HUES64 (cell line): ENCODE measurements at regions not wholly inside any gene's neighbourhood (a gene's known extent, or its start where the extent isn't known, plus 50 kb on each side); places are given as distances from the start of the nearest gene placed in this dataset.

ENCODE experiments used
- H3K27ac ChIP-seq: 2 replicates; pipeline ENCODE4 v1.7.0; 2013; ENCODE audit warnings: low read depth, low read length, inconsistent platforms
- H3K27me3 ChIP-seq: 2 replicates; pipeline ENCODE4 v1.6.1; 2013; ENCODE audit warnings: mild to moderate bottlenecking, low read length; ENCODE audit not compliant: insufficient read depth
- H3K36me3 ChIP-seq: 2 replicates; pipeline ENCODE4 v1.6.1; 2013; ENCODE audit warnings: mild to moderate bottlenecking, low read length; ENCODE audit not compliant: insufficient read depth
- H3K4me1 ChIP-seq: 2 replicates; pipeline ENCODE4 v1.6.1; 2013; ENCODE audit warnings: mild to moderate bottlenecking, low read length, moderate library complexity; ENCODE audit not compliant: insufficient read depth
- H3K4me3 ChIP-seq: 2 replicates; pipeline ENCODE4 v1.5.1; 2013; ENCODE audit warnings: mild to moderate bottlenecking, low read length, moderate library complexity
- H3K9ac ChIP-seq: 2 replicates; pipeline ENCODE4 v1.6.1; 2013; ENCODE audit warnings: mild to moderate bottlenecking, low read depth, low read length
- H3K9me3 ChIP-seq: 2 replicates; pipeline ENCODE4 v1.6.1; 2013; ENCODE audit warnings: low read depth, low read length; ENCODE audit not compliant: insufficient read depth
- WGBS: fragments of 150-250, 120-280 bp; methylation state at CpG from one replicate; pipeline ENCODE4 v1.1.7; 2013; ENCODE audit warnings: missing lambda C conversion rate; 5-methylcytosine and 5-hydroxymethylcytosine counted together

- no peak overlapping the region for H3K4me3 ChIP-seq
- H3K9me3 ChIP-seq, result no peaks in the 10 kb centered on the region
- no peak overlapping the region for H3K9ac ChIP-seq
- H3K4me1 ChIP-seq, result peaks cover 7% of the 10 kb centered on the region; the same call in 1 of the 2 replicates
- no peaks in the 10 kb centered on the region for H3K27me3 ChIP-seq
- 92% methylated on average over 7 of the region's 7 CpGs for WGBS
- no peak overlapping the region for H3K27ac ChIP-seq
- H3K36me3 ChIP-seq, result no peaks in the 10 kb centered on the region
Measured at GRCh38 chr2:12120281-12121150, 374.1 kb downstream of the LPIN1 start.

GRCh38 chr2:12124790-12125189, 378.4 kb downstream of the LPIN1 start:
- no peak overlapping the region for H3K4me3 ChIP-seq
- no peaks in the 10 kb centered on the region for H3K4me1 ChIP-seq
- H3K9ac ChIP-seq, result no peak overlapping the region
- no peak overlapping the region for H3K27ac ChIP-seq
- no peaks in the 10 kb centered on the region for H3K9me3 ChIP-seq
- H3K27me3 ChIP-seq, result no peaks in the 10 kb centered on the region
- no peaks in the 10 kb centered on the region for H3K36me3 ChIP-seq
- WGBS, result 96% methylated on average over 1 of the region's 1 CpG

GRCh38 chr2:12126318-12126717, 379.9 kb downstream of the LPIN1 start:
- H3K36me3 ChIP-seq, result no peaks in the 10 kb centered on the region
- H3K9ac ChIP-seq, result no peak overlapping the region
- H3K27me3 ChIP-seq, result no peaks in the 10 kb centered on the region
- H3K4me1 ChIP-seq, result no peaks in the 10 kb centered on the region
- no peaks in the 10 kb centered on the region for H3K9me3 ChIP-seq
- H3K27ac ChIP-seq, result no peak overlapping the region
- H3K4me3 ChIP-seq, result no peak overlapping the region
- 87% methylated on average over 3 of the region's 3 CpGs for WGBS

GRCh38 chr2:12127638-12128037, 381.2 kb downstream of the LPIN1 start:
- no peak overlapping the region for H3K27ac ChIP-seq

DNA sequence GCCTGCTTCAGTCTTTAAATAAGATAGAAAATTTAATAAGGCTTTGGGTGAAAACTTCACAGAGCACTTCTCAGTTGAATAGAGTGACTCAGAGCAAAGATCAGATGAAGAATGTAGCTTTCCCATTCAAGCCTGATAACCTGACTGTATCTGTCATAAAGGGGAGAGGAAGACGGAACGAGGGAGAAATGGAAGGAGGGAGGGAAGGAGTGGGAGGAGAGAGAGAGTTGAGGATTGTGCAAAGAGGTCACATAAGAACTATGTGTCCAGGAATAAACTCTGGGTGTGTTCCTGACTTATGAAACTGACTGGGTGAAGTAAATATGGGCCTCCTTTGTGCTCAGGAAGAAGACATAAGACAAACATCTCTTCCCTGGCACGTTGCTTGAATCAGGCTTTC, 385.5 kb downstream of the LPIN1 start:
- Histone ChIP-seq H3K9ac (no peak overlapping the region), H3K27ac (no peak overlapping the region), H3K9me3 (no peaks in the 10 kb centered on the region), H3K4me3 (no peak overlapping the region), H3K4me1 (no peaks in the 10 kb centered on the region), H3K36me3 (no peaks in the 10 kb centered on the region), H3K27me3 (no peaks in the 10 kb centered on the region)
- WGBS, result 88% methylated on average over 3 of the region's 3 CpGs

More at GRCh38 chr2:12127638-12128037, 381.2 kb downstream of the LPIN1 start:
- 92% methylated on average over 2 of the region's 2 CpGs for WGBS
- Histone ChIP-seq H3K4me1 (no peaks in the 10 kb centered on the region), H3K9ac (no peak overlapping the region), H3K27me3 (no peaks in the 10 kb centered on the region), H3K9me3 (no peaks in the 10 kb centered on the region), H3K36me3 (no peaks in the 10 kb centered on the region), H3K4me3 (no peak overlapping the region)

DNA sequence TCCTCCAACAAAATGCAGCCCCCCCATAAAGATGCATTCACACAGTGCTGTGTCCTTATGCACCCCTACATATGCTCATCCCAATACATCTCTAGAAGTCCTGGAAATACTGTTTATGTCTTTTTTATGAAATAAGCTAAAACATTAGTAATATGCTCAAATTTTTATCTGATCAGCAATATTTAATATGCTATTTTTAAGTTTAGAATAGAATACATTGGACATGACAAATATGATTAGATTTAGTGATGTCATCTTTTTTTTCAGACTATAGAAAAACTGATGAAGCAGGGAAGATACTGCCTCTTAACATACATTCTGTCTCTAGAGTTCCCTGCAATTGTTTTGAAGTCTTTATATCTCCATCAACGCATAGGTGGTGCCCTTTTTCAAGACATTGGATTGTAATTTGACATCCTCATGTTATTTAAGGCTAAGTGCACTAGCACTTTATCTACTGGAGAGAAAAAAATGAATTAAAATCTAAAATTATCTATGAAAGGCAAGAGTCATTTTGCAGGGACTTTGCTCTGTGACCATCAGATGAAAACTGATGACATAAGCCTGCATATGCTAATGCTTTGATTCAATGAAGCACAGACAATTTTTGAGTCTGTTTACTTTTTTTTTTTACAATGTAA, 395.3 kb downstream of the LPIN1 start:
- Histone ChIP-seq H3K27ac (no peak overlapping the region), H3K36me3 (no peaks in the 10 kb centered on the region), H3K4me3 (no peak overlapping the region), H3K9ac (no peak overlapping the region), H3K4me1 (no peaks in the 10 kb centered on the region), H3K27me3 (no peaks in the 10 kb centered on the region), H3K9me3 (no peaks in the 10 kb centered on the region)
- WGBS, result 90% methylated on average over 1 of the region's 1 CpG

- no peaks in the 10 kb centered on the region for H3K9me3 ChIP-seq
- no peak overlapping the region for H3K4me3 ChIP-seq
- H3K4me1 ChIP-seq, result no peaks in the 10 kb centered on the region; the same call in 1 of the 2 replicates
- H3K36me3 ChIP-seq, result no peaks in the 10 kb centered on the region
- H3K27ac ChIP-seq, result no peak overlapping the region
- H3K9ac ChIP-seq, result no peak overlapping the region
- WGBS, result 53% methylated on average over 4 of the region's 6 CpGs
- peaks cover 8% of the 10 kb centered on the region for H3K27me3 ChIP-seq
Measured at GRCh38 chr2:12151716-12152115, 405.3 kb downstream of the LPIN1 start.

- Histone ChIP-seq H3K27ac (no peak overlapping the region), H3K36me3 (no peaks in the 10 kb centered on the region), H3K4me1 (no peaks in the 10 kb centered on the region; the same call in 1 of the 2 replicates), H3K9me3 (no peaks in the 10 kb centered on the region), H3K9ac (no peak overlapping the region), H3K27me3 (peaks cover 8% of the 10 kb centered on the region), H3K4me3 (no peak overlapping the region)
- 96% methylated on average over 3 of the region's 3 CpGs for whole genome bisulfite sequencing
Measured at GRCh38 chr2:12152888-12153287, 406.5 kb downstream of the LPIN1 start.

GRCh38 chr2:12155303-12156051, 409.0 kb downstream of the LPIN1 start:
- Histone ChIP-seq H3K36me3 (no peaks in the 10 kb centered on the region), H3K9me3 (no peaks in the 10 kb centered on the region), H3K4me3 (no peak overlapping the region), H3K27ac (no peak overlapping the region), H3K27me3 (peaks cover 8% of the 10 kb centered on the region), H3K4me1 (no peaks in the 10 kb centered on the region; the same call in 1 of the 2 replicates), H3K9ac (no peak overlapping the region)
- 72% methylated on average over 6 of the region's 6 CpGs for WGBS

DNA sequence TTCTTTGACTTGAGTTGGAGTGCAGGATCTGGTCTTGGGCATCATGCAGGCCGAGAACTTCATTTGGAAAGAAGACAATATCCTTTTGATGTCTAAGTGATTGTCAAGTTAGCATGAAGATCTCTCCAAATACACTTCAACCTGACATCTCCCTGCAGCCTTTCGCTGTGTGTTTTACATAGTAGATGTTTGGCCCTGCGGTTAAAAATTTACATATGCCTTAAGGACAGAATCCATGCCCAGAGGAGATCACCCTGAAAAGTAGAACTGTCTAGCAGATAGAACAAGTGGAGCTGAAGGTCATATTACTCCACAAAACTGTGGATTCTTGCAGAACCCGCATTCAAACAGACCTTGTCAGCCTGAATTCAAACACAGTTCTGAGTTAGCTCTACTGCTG, 409.9 kb downstream of the LPIN1 start:
- no peak overlapping the region for H3K27ac ChIP-seq
- no peaks in the 10 kb centered on the region for H3K9me3 ChIP-seq
- no peaks in the 10 kb centered on the region; the same call in 1 of the 2 replicates for H3K4me1 ChIP-seq
- 82% methylated on average over 2 of the region's 4 CpGs for WGBS
- H3K9ac ChIP-seq, result no peak overlapping the region
- H3K36me3 ChIP-seq, result no peaks in the 10 kb centered on the region
- H3K27me3 ChIP-seq, result peaks cover 5% of the 10 kb centered on the region
- no peak overlapping the region for H3K4me3 ChIP-seq

- Histone ChIP-seq H3K9me3 (no peaks in the 10 kb centered on the region), H3K4me1 (no peaks in the 10 kb centered on the region), H3K36me3 (no peaks in the 10 kb centered on the region), H3K9ac (no peak overlapping the region), H3K27ac (no peak overlapping the region), H3K27me3 (no peaks in the 10 kb centered on the region), H3K4me3 (no peak overlapping the region)
- WGBS, result 94% methylated on average over 1 of the region's 1 CpG
Measured at GRCh38 chr2:12161085-12161484, 414.7 kb downstream of the LPIN1 start.
